HG03280 (cell line): ENCODE measurements at regions not wholly inside any gene's neighbourhood (a gene's known extent, or its start where the extent isn't known, plus 50 kb on each side); places are given as distances from the start of the nearest gene placed in this dataset.

ENCODE experiments used
- ATAC-seq: cut with Tn5 transposase; IDR thresholded peaks from one replicate; pipeline ENCODE4 v1.9.1; 2021; ENCODE audit warnings: mild to moderate bottlenecking, moderate library complexity; ENCODE audit not compliant: unreplicated experiment

DNA sequence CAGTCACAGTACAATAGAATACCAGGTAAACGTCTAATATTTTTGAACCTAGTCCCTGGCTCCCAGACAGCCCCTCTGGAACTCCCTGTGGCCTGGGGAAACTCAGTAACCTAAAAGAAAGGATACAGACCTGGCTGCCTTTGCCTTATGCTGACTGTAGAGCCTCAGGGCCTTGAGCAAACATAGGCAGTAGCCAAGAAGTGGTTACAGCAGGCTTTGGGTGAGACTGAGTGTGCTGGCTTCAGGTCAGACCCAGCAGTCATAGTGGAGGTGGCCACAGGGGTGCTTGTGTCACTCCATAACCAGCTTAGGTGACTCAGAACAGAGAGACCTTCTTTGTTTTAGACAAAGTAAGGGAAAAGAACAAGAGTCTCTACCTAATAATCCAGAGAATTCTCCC is 141.8 kb upstream of the PRDX4 start:
- ATAC-seq = no peak

DNA sequence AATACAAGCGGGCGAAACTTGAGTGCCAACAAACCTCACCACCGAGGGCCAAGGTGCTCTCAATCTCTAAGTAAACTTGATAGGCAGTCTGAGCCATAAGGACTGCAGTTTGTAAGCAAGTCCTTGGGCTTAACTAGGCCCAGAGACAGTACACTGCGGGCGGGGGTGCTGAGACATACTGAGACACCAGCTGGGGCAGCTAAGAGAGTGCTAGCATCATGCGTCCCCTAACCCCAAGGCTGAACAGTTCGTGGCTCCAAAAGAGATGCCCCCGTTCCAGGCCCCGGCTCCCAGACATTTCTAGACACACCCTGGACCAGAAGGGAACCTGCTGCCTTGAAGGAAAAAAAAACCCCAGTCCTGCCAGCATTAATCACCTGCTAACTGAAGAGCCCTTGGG is 126.8 kb upstream of the PRDX4 start:
- ATAC-seq = no peak

DNA sequence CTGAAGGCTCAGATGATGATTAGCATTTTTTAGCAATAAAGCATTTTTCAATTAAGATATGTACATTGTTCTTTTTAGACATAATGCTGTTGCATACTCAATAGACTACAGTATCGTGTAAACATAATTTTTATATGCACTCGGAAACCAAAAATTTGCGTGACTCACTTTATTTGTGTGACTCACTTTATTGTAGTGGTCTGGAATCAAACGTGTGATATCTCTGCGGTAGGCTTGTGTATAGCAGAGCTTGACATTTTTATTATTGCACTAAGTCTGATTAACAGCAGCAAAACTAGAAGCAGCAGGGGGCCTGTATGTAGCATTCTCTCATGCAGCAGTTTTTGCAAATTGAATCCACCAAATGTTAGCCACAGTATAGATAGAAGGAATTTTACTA is 119.1 kb upstream of the PRDX4 start:
- ATAC-seq = no peak

DNA sequence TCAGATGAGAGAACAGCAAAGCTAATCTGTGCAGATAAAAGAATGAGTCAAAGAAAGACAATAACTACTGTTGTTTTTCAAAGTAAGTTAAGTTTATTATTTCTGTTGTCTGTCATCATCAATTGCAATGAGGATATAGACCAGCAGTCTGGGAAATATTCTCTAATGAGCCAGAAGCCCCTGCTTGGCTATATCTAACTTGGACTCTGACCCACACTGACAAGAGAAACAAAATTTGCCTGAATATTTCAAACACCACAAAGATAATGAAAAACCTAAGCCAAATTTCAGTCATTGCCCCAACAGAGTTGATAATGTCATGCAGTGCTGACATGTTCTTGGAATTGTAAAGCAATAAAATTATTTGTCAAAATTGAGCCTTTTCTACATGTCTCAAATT is 115.0 kb upstream of the PRDX4 start:
- no peak for ATAC-seq

DNA sequence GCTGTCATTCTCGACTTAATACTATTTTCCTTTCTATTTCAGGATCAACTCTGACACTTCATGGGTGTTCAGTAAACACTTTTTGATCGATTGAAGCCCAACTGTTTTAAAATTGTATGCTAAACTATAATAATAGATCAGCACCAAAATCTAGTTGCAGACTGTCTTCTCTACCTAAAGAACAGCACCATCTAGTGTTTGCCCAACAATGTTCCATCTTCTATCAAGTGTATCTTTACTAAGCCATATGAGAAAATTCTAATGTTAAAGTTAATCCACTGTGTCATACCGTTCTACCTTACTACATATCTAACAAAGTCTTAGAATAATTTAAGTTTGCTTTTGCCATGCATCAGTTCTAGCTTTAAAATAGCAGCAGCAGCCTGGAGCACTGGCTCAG is 113.0 kb upstream of the PRDX4 start:
- no peak for ATAC-seq

DNA sequence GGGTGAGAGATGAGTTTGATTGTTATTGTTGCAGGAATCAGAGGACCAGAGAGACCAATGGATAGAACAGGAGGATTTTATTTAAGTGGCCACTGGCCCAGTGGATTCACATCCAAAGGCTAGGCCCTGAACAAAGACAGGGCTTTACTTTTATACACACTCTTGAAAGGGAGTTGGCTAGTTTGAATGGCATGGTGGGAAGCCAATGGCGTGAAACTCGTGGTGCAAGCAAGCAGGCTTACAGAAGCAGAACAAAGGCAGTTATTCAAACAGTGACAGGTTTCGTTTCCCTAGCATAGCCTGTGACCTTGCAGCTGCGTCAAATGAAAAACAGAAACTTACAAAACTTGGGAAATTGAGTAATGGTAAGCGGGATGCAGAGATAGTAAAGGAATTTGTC is 110.2 kb upstream of the PRDX4 start:
- ATAC-seq = peak; percentile 60

DNA sequence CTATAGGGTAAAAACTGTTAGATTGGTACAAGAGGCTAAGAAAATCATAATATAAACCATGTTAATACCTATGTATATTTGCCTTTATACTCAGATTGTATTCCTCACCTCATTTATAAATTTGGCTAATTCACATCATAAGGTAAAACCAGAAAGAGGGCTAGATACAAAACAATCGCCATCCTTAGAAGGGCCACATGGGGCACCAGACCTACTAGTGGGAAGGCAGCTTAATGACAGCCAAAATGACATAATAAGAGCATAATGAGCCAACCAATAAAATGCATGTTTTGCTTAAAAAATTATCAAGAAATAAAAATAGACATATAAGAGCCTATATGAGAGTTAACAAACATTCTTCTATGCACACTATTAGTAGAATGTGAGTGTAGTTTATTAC is 107.3 kb upstream of the PRDX4 start:
- no peak for ATAC-seq

DNA sequence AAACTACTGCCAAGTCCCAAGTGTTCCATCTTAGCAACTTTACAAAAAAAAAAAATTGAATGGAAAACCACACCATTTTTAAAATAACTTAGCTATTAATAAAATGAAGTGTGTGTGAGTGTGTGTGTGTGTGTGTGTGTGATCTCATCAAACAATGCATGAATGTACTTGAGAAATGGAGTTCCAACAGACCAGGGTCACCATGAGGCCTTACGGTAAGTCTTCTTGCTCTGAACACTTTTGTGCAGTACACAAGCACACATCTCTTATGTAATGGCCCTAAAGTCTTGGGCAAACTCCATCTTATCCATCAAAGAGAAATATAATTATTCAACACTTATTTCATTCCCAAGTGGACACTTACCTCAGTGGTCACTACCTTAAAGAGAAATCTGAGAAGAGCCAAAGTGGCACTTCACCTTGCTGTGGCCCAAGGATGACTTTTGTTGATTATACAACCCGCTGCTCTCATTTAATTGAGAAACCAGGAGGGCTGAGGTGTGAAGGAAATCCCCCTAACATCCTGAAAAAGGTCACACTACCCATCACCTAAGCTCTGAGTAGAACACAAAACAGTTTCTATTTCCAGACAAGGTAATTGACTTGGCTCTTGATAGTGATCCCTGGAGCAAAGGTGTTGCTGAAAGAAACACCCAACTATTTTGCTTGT is 96.5 kb upstream of the PRDX4 start:
- no peak for ATAC-seq

DNA sequence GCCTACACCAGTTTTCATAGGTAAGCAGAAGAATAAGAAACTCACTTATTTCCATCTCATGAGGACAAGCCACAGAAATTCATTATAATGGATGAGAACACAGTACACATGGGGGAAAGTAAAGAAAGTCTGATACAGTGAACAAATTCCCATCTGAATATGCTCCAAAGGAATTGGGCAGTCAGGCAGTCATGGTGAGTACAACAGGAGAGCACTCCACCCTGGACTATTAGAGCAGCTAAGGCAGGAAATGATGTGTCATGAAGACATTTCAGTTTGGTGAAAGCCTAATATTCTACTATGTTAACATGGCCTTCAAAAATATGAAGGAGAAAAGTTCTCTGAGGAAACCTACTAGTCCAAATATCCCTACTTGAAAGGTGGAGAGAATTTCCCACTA is 92.0 kb upstream of the PRDX4 start:
- ATAC-seq = no peak

DNA sequence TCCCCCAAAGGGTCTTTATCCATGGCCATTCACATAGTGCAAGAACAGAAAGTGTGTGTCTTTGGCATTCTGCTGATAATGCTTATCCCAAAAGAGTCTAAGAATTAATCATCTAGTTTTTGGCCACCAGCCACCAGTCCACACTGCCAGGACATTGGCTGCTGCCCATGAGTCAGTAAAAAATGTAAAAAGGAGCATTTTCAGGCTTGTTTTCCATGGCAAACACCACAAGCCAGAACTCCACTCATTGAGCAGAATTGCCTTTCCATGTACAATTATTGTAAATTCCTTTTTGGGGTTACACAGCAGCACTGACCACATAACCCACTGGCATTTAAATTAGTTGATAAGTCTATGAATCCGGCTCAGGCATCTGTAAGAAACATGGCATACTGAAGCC is 89.2 kb upstream of the PRDX4 start:
- ATAC-seq = no peak

DNA sequence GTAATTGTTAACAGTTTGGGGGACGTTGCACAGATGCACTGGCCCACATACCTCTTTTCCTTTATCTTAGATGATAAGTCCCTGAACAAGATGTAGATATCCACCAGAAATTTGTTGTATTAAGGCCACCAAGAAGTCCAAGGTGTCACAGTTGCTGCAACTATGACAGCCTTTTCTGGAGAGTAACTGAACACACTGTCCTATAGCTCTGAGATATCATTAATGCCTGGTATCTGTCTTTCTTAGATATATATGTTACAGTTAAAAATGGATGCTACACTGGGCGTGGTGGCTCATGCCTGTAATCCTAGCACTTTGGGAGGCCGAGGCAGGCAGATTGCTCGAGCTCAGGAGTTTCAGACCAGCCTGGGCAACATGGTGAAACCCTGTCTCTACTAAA is 77.8 kb upstream of the PRDX4 start:
- no peak for ATAC-seq

DNA sequence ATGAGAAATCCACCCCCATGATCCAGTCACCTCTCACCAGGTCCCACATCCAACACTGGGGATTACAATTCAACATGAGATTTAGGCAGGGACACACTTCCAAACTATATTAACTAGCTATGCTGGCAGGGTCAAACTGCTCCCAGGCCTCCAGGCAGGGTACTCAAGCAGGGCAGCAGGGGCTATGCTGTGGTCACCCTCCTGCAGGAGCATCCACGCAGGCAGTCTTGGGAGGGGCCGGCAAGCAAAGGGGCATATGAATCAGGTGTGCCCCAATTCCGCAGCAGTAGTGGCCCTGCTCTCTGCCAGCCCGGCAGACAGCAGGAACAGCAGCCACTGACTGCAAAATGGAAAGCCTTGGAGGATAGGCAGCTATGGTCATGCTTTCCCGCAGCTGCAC is 74.6 kb upstream of the PRDX4 start:
- no peak for ATAC-seq

DNA sequence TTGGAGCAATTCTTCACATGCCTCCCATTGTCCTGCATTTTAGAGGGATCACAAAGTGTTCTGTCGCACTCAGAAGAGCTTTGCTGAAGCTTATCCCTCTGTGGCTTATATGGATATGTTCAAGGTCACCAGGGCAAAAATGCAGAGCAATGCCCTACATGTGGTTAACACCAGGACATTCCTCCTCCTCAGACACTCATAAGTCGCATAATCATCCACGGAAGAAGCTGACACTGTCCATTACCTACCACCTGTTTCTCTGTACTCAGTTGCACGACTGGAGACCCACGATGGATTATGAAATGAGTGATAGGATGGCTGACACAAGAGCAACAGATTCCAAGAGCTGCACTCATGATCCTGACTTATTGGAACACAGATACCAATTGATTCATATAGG is 68.7 kb upstream of the PRDX4 start:
- ATAC-seq = no peak

DNA sequence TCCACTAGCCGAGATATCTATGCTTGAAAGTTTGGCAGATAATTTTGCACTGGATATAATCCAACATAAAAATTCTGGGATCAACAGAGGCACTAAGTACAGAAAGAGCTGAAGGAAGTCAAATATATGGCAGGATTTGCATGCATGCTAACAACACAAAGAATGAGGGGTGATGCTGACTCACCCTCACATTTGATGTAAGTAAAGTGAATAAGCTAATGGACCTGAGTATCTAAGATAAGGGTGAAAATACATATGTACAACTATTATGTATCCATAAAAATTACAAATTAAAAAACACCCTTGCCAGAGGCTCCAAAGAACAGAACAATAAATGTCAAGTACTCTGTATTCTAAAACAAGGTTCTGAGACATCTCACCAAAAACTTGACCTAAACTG is 63.8 kb upstream of the PRDX4 start:
- no peak for ATAC-seq

DNA sequence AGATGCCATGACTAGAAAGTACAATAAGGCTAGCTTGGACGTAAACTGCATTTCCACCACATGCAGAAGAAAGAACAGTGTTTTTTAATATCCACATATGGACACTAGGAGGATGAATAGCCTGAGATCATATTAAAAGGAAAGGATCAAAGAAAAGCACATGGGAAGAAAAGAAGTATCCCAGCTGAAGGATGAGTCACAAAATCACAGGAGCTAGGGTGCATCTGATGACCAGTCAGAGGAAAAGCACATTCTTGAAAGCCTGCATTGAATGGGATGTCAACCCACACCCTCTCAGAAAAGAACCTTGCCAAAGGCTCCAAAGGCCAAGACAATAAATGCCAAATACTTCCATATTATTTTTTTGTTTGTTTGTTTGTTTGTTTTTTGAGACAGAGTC is 56.8 kb upstream of the PRDX4 start:
- no peak for ATAC-seq

DNA sequence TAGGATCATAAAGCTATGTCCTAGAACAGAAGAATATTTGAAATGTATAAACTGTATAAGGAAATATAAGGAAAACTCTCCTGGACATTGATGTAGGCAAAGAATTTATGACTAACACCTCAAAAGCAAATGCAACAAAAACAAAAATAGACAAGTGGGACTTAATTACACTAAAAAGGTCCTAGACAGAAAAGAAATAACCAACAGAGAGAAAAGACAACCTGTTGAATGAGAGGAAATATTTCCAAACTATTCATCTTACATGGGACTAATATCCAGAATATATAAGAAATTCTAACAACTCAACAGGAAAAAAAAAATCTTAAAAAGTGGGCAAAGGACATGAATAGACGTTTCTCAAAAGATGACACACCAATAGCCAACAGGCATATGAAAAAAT is 54.4 kb upstream of the PRDX4 start:
- no peak for ATAC-seq

DNA sequence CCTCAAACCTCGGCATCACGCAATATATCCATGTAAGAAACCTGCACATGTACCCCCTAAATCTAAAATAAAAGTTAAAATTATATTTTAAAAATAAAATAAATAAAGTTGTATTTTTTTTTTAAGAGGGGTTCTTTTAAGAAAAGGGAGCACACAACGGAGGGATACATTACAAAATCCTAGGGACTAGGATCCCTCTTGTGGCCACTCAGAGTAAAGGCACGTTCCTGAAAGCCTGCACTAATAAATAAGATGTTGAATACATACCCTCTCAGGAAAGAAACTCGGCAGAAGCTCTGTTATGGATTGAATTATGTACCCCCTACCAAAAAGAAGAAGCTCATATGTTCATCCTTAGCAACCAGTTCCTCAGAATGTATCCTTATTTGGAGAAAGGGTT is 50.9 kb upstream of the PRDX4 start:
- no peak for ATAC-seq
